ENCODE measurements at regions not wholly inside any gene's neighbourhood (a gene's known extent, or its start where the extent isn't known, plus 50 kb on each side); places are given as distances from the start of the nearest gene placed in this dataset.

GRCh38 chr6:14925699-14926026 lies 320.2 kb upstream of the JARID2 start:
- TF ChIP-seq POLR2A (IDR thresholded peaks at IDR 0.05; ENCODE audit: low read length) (no peak), GATA1 (IDR thresholded peaks at IDR 0.05; ENCODE audit: low read depth, low read length) (no peak)

Measured in erythroblast (primary cell).